Pancreas (tissue), 10 donors: ENCODE measurements at regions not wholly inside any gene's neighbourhood (a gene's known extent, or its start where the extent isn't known, plus 50 kb on each side); places are given as distances from the start of the nearest gene placed in this dataset.

ENCODE experiments used
- ATAC-seq, 4 donors: fragments of 200-7000 bp; cut with Tn5 transposase; one replicate each; pipeline versions ENCODE4 v1.8.0 to v1.9.1; 2020; ENCODE audit warnings: mild to moderate bottlenecking in 4 of 4, moderate library complexity in 4 of 4
- DNase-seq, 6 donors: peaks; one replicate each; pipeline ENCODE4 v3.0.0-alpha.2; 2020
- FAIRE-seq: peaks from 2 replicates; lab custom pipeline; 2012; peaks lifted over from hg19 to GRCh38; lab: Jason Lieb, UNC
- H3K27ac ChIP-seq, 4 donors: fragments of 200-600 bp; sonication (generic); 1 replicate in 3 of 4; 2 replicates in 1 of 4; pipeline versions ENCODE4 v1.5.0 to v1.8.0; 2020
- H3K27me3 ChIP-seq, 4 donors: fragments of 200-600 bp; one replicate each; pipeline ENCODE4 v1.8.0; 2021
- H3K36me3 ChIP-seq, 3 donors: fragments of 200-600 bp; sonication (generic) in 1 of 3; one replicate each; pipeline versions ENCODE4 v1.5.0 to v1.8.0; 2020 to 2021
- H3K4me1 ChIP-seq, 3 donors: fragments of 200-600 bp; one replicate each; pipeline ENCODE4 v1.8.0; 2021
- H3K4me3 ChIP-seq, 4 donors: fragments of 200-600 bp; sonication (generic) in 2 of 4; one replicate each; pipeline versions ENCODE4 v1.5.0 to v1.8.0; 2020 to 2021
- H3K9me3 ChIP-seq, 4 donors: fragments of 200-600 bp; one replicate each; pipeline ENCODE4 v1.8.0; 2021
- CTCF ChIP-seq, 4 donors: fragments of 200-600 bp; sonication (generic) in 3 of 4; IDR thresholded peaks; one replicate each; pipeline versions ENCODE4 v1.5.0 to v1.8.0; 2021; ENCODE audit warnings: antibody characterized with exemption in 4 of 4
- WGBS, 2 donors: extraction: QIAGEN DNeasy Blood & Tissue Kit; methylation state at CpG; one replicate each; pipeline ENCODE4 v1.1.7; 2013; 5-methylcytosine and 5-hydroxymethylcytosine counted together
- intact Hi-C, 3 donors: fragments of 100-400 bp; cut with DNase I; formaldehyde crosslinking; loops; one replicate each; pipeline versions ENCODE4 v1.11.1 to v1.14.2; 2022
- donor health status: healthy with polysubstance abuse.
- donor health status: DM: no; HTN: no; CAD: no; lungs with moderate emphysema.
- donor health status: DM: no; HTN: no; CAD: no.
- donor health status: control.
- donor health status: control.
- donor health status: Bipolar disorder and iron deficiency.
- donor health status: DM: yes; HTN: yes; CAD: no.
- donor health status: DM: no; HTN: no; CAD: no.
- donor health status: DM: no; HTN: no; CAD: no.
- donor health status: DM: yes; HTN: yes; CAD: no.

GRCh38 chr7:112630565-112630964 lies 149.8 kb downstream of the LSMEM1 start:
- ATAC-seq (peak in 1 of 4 donors; percentile 50), DNase-seq (no peak), FAIRE-seq (no peak)
- 20 to 34% methylated on average over 1 of the region's 1 CpG for WGBS, 2 donors
- no peaks in the 10 kb centered on the region for H3K9me3 ChIP-seq
- H3K27ac ChIP-seq = no peak overlapping the region
- intact Hi-C loops = no loop called here
- peaks cover 0 to 3% (median 0%) of the 10 kb centered on the region in 4 donors for H3K27me3 ChIP-seq
- no peak overlapping the region for H3K4me3 ChIP-seq
- TF ChIP-seq CTCF (IDR thresholded peaks at IDR 0.05) = no peak
- no peaks in the 10 kb centered on the region for H3K4me1 ChIP-seq
- no peaks in the 10 kb centered on the region for H3K36me3 ChIP-seq

GRCh38 chr7:112634107-112634506 lies 153.3 kb downstream of the LSMEM1 start:
- WGBS, 2 donors = 89 to 91% methylated on average over 3 of the region's 3 CpGs
- Histone ChIP-seq H3K36me3 (no peaks in the 10 kb centered on the region), H3K9me3 (no peaks in the 10 kb centered on the region), H3K27ac (no peak overlapping the region), H3K4me3 (no peak overlapping the region), H3K4me1 (no peaks in the 10 kb centered on the region), H3K27me3 (peaks cover 0 to 3% (median 0%) of the 10 kb centered on the region in 4 donors)
- intact Hi-C loops = no loop called here
- FAIRE-seq (no peak), DNase-seq (no peak), ATAC-seq (no peak)
- no peak for TF ChIP-seq CTCF (IDR thresholded peaks at IDR 0.05)

GRCh38 chr7:112635742-112636141 lies 154.5 kb downstream of the TMEM168 start:
- Histone ChIP-seq H3K4me1 (no peaks in the 10 kb centered on the region), H3K4me3 (no peak overlapping the region), H3K27ac (no peak overlapping the region), H3K27me3 (peaks cover 0 to 3% (median 0%) of the 10 kb centered on the region in 4 donors), H3K9me3 (no peaks in the 10 kb centered on the region), H3K36me3 (no peaks in the 10 kb centered on the region)
- ATAC-seq (no peak), FAIRE-seq (no peak), DNase-seq (no peak)
- TF ChIP-seq CTCF (IDR thresholded peaks at IDR 0.05) = no peak
- intact Hi-C loops = no loop called here

GRCh38 chr7:112638675-112639400 lies 151.4 kb downstream of the TMEM168 start:
- H3K4me1 ChIP-seq = no peaks in the 10 kb centered on the region
- no peak for ATAC-seq
- WGBS, 2 donors = 85 to 95% methylated on average over 2 of the region's 2 CpGs
- H3K9me3 ChIP-seq = no peaks in the 10 kb centered on the region
- H3K27me3 ChIP-seq = peaks cover 0 to 3% (median 0%) of the 10 kb centered on the region in 4 donors
- no peaks in the 10 kb centered on the region for H3K36me3 ChIP-seq
- no peak overlapping the region for H3K27ac ChIP-seq
- intact Hi-C loops = no loop called here
- no peak for DNase-seq
- no peak overlapping the region for H3K4me3 ChIP-seq
- TF ChIP-seq CTCF (IDR thresholded peaks at IDR 0.05) = no peak
- FAIRE-seq = no peak

- ATAC-seq (no peak), FAIRE-seq (no peak)
Measured at GRCh38 chr7:112640685-112641084, 149.5 kb downstream of the TMEM168 start.

More at GRCh38 chr7:112640685-112641084, 149.5 kb downstream of the TMEM168 start:
- no peak overlapping the region for H3K27ac ChIP-seq
- no peak for TF ChIP-seq CTCF (IDR thresholded peaks at IDR 0.05)
- H3K4me1 ChIP-seq = no peaks in the 10 kb centered on the region
- intact Hi-C loops = no loop called here
- no peaks in the 10 kb centered on the region for H3K27me3 ChIP-seq
- H3K4me3 ChIP-seq = no peak overlapping the region
- WGBS, 2 donors = 3 to 11% methylated on average over 1 of the region's 1 CpG
- no peaks in the 10 kb centered on the region for H3K9me3 ChIP-seq
- H3K36me3 ChIP-seq = no peaks in the 10 kb centered on the region
- DNase-seq = no peak
